HG03064 (cell line): ENCODE measurements at regions not wholly inside any gene's neighbourhood (a gene's known extent, or its start where the extent isn't known, plus 50 kb on each side); places are given as distances from the start of the nearest gene placed in this dataset.

ENCODE experiments used
- ATAC-seq: cut with Tn5 transposase; IDR thresholded peaks from one replicate; pipeline ENCODE4 v1.9.1; 2021; ENCODE audit warnings: low read depth; ENCODE audit not compliant: unreplicated experiment

- no peak for ATAC-seq
These were observed 140.2 kb upstream of the MIR17HG start for GRCh38 chr13:91207261-91207660.

- no peak for ATAC-seq
These were observed 136.0 kb upstream of the MIR17HG start for GRCh38 chr13:91211510-91211909.

GRCh38 chr13:91212231-91212630 is 135.3 kb upstream of the MIR17HG start:
- no peak for ATAC-seq

DNA sequence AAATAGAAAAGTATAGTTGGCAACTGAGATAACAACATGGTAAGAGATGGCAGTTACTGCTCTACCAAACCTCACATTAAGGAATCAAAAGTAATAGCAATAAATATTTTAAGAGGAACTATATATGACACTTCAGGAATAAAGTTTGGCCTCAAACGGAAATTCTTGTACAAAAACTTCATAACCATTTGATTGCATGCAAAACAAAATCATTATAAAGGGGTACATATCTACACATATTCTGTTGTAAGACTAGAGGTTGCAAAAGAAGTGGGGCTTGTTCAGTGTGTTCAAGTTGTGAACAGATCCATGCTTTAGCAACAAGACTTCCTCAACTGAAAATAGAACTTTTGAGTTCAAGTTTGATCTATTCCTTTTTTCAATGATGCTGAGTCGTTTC is 133.5 kb upstream of the MIR17HG start:
- ATAC-seq, result no peak

GRCh38 chr13:91216928-91217700 is 130.4 kb upstream of the MIR17HG start:
- no peak for ATAC-seq

DNA sequence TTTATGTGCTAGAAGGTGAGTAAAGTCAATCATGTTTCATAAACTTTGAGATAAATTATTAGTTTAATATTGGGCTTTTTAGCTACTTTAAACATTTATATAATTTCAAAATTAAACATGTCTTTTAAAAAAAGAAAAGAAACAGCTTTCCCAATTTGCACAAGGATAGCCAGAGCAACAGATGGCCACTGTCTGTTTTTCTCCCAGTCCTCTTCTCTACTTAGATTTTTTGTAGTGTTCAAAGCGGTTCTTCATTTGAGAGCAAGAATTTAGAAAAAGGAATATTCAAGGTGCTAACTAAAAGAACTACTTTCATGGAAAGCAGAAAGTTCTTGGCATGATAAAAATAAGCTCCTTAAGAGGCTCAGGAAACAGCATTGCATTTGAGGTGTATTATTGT is 128.3 kb upstream of the MIR17HG start:
- ATAC-seq, result no peak

- ATAC-seq, result no peak
These were observed 126.6 kb upstream of the MIR17HG start for GRCh38 chr13:91220872-91221271.

GRCh38 chr13:91228108-91228507 is 119.4 kb upstream of the MIR17HG start:
- ATAC-seq, result no peak

DNA sequence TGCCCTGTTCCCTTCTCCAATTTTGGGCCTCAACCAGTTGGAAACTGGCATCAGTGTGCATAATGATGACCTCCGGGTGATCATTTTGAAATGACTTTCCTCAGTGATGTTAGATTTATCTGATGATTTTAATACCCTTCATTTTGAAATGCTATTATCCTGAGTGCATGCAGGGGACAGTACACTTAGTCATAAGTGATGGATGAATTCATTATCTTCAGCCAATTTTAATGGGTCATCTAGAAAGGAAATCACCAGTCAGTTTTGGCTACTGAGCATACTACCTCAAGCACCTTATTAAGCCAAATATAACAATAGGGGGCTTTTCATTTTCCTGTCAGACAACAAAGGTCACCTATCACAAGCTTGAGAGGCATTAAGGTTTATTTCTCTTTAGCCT is 118.5 kb upstream of the MIR17HG start:
- no peak for ATAC-seq

DNA sequence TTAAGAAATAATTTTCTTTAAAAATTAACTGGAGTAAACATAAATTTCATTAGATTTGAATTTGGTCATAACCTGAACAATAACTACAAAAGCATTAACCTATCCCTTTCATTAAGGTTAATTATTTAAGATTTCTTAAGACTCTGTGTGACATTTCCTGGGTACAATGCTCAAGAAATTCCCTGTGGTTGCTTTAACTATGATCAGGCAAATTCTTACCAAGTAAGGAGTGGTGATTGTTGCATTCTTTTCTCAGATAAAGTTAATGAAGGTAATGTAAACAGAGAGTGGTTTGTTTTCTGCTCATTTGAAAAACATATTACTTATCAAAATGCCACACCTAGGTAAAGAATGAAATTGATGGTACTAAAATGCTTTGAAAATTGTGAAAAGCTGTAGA is 114.8 kb upstream of the MIR17HG start:
- ATAC-seq, result no peak

DNA sequence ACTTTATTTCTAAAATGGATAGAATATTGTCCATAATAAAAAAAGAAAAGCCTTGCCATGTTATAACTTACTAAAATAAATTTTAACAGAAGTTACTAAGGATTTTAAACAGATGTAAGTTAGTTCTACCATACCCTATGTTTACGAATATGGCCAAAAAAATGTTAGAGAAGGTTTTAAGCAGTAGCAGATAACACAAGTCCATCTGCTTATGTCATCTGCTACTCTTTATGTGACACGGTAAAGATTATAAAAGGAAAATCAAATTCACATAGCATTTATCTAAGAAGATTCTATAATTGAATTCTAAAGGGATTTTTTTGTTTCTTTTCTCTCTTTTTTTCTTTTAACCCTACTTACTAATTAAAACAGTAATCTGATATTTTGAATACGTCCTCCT is 114.2 kb upstream of the MIR17HG start:
- ATAC-seq, result no peak

DNA sequence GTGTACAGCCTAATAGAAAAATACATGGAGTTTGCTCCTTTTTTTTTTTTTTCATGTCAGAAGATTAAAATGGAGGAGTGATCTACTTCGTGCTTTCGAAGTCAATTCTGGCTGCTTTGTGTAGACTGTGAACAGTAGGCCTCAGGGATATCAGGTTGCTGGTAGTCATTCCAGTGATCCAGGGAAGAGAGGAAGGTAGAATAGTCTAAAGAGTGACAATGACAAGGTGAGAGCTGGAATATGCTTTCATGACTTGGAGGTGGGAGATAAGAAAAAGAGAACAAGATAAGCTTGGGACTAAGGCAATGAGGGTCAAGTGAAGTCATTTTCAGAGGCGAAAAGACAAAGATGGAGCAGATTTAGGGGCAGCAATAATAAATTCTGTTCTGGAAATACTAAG is 111.3 kb upstream of the MIR17HG start:
- no peak for ATAC-seq

DNA sequence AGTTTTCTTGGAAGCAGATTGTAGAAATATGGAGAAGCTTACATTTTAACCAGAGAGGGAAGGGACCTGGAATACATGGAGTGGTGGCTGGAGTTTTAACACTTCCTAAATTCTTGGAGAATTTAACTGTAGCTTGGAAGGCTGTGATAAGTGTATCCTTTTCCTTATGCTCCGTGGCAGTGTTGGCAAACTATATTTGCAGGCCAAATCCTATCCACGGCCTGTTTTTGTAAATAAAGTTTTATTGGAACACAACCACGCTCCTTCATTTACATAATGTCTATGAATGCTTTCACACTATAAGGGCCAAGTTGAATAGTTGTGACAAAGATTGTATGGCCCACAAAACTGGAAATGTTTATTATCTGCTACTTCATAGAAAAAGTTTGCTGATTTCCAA is 110.6 kb upstream of the MIR17HG start:
- ATAC-seq, result no peak

DNA sequence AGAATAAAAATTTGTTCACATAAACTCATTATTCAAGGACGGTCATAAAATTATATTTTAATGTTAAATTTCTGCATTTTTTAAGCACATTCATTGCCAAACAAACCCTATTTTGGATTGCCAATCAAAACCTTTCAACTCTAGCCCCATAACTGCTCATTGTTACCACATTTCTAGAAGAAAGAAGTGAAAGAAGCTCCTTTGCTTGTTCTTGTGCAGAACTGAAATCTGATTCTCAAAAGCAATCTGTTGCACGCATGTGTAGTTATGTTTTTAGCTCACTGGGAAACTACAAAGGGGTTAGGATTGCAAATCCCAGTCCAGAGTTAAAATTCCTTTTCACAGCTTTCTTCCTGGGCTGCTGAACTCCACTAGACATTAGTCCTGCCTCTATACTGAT is 109.5 kb upstream of the MIR17HG start:
- ATAC-seq, result no peak

GRCh38 chr13:91240341-91240740 is 107.1 kb upstream of the MIR17HG start:
- ATAC-seq, result no peak

GRCh38 chr13:91241221-91241933 is 106.1 kb upstream of the MIR17HG start:
- no peak for ATAC-seq

DNA sequence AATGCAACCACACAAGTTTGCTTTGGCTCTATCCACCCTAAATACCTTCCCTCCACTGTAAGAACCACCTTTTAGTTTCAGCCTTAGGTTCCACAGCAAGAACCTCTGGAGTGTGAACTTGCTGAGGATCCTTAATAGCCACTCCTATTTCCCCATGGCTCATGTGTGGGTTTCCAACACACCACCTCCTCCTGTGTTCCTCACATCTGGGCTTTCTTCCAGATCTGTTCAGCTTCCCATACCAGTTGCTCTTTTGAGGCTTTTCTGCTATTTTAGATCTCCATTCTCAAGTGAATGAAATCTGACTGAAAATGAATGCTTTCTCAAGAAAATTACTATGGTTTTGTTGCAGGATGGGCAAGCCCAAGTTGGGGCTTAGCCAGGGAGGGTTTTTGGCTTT is 104.8 kb upstream of the MIR17HG start:
- no peak for ATAC-seq

- ATAC-seq, result no peak
These were observed 102.2 kb upstream of the MIR17HG start for GRCh38 chr13:91245288-91245687.

DNA sequence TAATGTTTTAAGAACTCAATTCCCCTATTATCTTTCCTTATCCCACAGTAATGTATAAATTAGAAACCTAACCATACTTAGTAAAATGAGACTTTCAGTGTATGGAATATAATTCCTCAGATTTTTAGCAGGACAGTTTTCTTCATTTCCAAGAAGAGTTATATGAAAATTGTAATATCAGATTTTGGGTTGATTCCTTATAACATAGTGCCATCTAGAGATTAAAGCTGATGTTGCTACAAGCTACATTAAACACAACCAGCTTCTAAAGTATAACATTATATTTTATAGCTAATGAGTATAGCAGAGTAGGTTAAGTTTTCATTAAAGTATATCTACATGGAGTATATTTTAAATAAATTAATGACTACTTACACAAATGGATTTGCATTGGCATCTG is 99.7 kb upstream of the MIR17HG start:
- ATAC-seq, result no peak

- no peak for ATAC-seq
These were observed 99.2 kb upstream of the MIR17HG start for GRCh38 chr13:91248249-91248648.

GRCh38 chr13:91249370-91249769 is 98.1 kb upstream of the MIR17HG start:
- ATAC-seq, result no peak

GRCh38 chr13:91249861-91250260 is 97.6 kb upstream of the MIR17HG start:
- no peak for ATAC-seq
